MCF 10A (cell line): ENCODE measurements at regions not wholly inside any gene's neighbourhood (a gene's known extent, or its start where the extent isn't known, plus 50 kb on each side); places are given as distances from the start of the nearest gene placed in this dataset.

Experiments used
- BruUV-seq: library from RNA; stranded (reverse); fragments of 400-500 nt; replicated peaks from 2 replicates; lab custom pipeline; 2021; lab: Mats Ljungman, UMichigan
- CTCF ChIA-PET: fragments of 300-600 bp; sonication (Branson Sonifier 250); formaldehyde crosslinking; extraction: SDS; loops from one replicate; lab custom pipeline; 2021; ENCODE audit warnings: antibody characterized with exemption, inconsistent platforms; lab: Yijun Ruan, JAX
- POLR2A ChIA-PET: fragments of 300-600, 350-650 bp; sonication (Branson Sonifier 250); formaldehyde crosslinking; extraction: SDS; loops from one replicate; lab custom pipeline; 2020; ENCODE audit warnings: antibody characterized with exemption, inconsistent platforms; lab: Yijun Ruan, JAX
- DNase-seq: peaks from one replicate; pipeline ENCODE4 v3.0.0-alpha.2; 2018; ENCODE audit not compliant: unreplicated experiment
- H3K27ac Mint-ChIP-seq: one replicate; pipeline ENCODE4 v1.8.0; 2022; ENCODE audit warnings: mild to moderate bottlenecking, low read depth, mixed read lengths; ENCODE audit not compliant: unreplicated experiment
- H3K27me3 Mint-ChIP-seq: one replicate; pipeline ENCODE4 v1.8.0; 2022; ENCODE audit warnings: mixed read lengths; ENCODE audit not compliant: insufficient read depth, unreplicated experiment
- H3K36me3 Mint-ChIP-seq: one replicate; pipeline ENCODE4 v1.8.0; 2022; ENCODE audit warnings: mild to moderate bottlenecking, moderate library complexity, mixed read lengths; ENCODE audit not compliant: insufficient read depth, unreplicated experiment
- H3K4me1 Mint-ChIP-seq: one replicate; pipeline ENCODE4 v1.8.0; 2022; ENCODE audit warnings: mixed read lengths; ENCODE audit not compliant: insufficient read depth, unreplicated experiment
- H3K4me3 Mint-ChIP-seq: one replicate; pipeline ENCODE4 v1.8.0; 2022; ENCODE audit warnings: mild to moderate bottlenecking, moderate library complexity, mixed read lengths; ENCODE audit not compliant: unreplicated experiment
- H3K9me3 Mint-ChIP-seq: one replicate; pipeline ENCODE4 v1.8.0; 2022; ENCODE audit warnings: mixed read lengths; ENCODE audit not compliant: unreplicated experiment
- CTCF ChIP-seq: fragments of 200-600 bp; IDR thresholded peaks from one replicate; pipeline ENCODE4 v1.8.0; 2022; ENCODE audit warnings: antibody characterized with exemption, mild to moderate bottlenecking; ENCODE audit not compliant: unreplicated experiment
- intact Hi-C: fragments of 100-400 bp; cut with micrococcal nuclease; formaldehyde crosslinking; loops from 2 replicates; pipeline ENCODE4 v1.14.1; 2022

- Mint-ChIP-seq H3K9me3 (peaks cover 22% of the 10 kb centered on the region), H3K4me1 (no peaks in the 10 kb centered on the region), H3K27ac (no peak overlapping the region), H3K4me3 (no peak overlapping the region), H3K36me3 (peaks cover 6% of the 10 kb centered on the region), H3K27me3 (no peaks in the 10 kb centered on the region)
- ChIA-PET POLR2A (no interaction called here), CTCF (interaction anchor here (0.7 kb wide), 1 partner anchor 171 kb away, joined by 3 read pairs; no protein-coding TSS in a partner anchor)
- no peak for TF ChIP-seq CTCF
- intact Hi-C loops, result no loop called here
- DNase-seq, result no peak
- no TSS peak for BruUV-seq
Measured at GRCh38 chr16:8489580-8489979, 100.7 kb downstream of the TMEM114 start.

GRCh38 chr16:8486985-8487384, 103.3 kb downstream of the TMEM114 start:
- DNase-seq, result no peak
- peaks cover 22% of the 10 kb centered on the region for H3K9me3 Mint-ChIP-seq
- intact Hi-C loops, result no loop called here
- no peak for TF ChIP-seq CTCF
- BruUV-seq, result no TSS peak
- no peaks in the 10 kb centered on the region for H3K27me3 Mint-ChIP-seq
- no peak overlapping the region for H3K4me3 Mint-ChIP-seq
- POLR2A ChIA-PET, result no interaction called here
- CTCF ChIA-PET, result no interaction called here
- H3K36me3 Mint-ChIP-seq, result peaks cover 6% of the 10 kb centered on the region
- H3K27ac Mint-ChIP-seq, result no peak overlapping the region
- H3K4me1 Mint-ChIP-seq, result no peaks in the 10 kb centered on the region

- no peak overlapping the region for H3K27ac Mint-ChIP-seq
- peaks cover 6% of the 10 kb centered on the region for H3K36me3 Mint-ChIP-seq
- peaks cover 22% of the 10 kb centered on the region for H3K9me3 Mint-ChIP-seq
- TF ChIP-seq CTCF, result no peak
- BruUV-seq, result no TSS peak
- H3K4me1 Mint-ChIP-seq, result no peaks in the 10 kb centered on the region
- ChIA-PET POLR2A (no interaction called here), CTCF (interaction anchor here (0.5 kb wide), 1 partner anchor 55 kb away, joined by 4 read pairs; no protein-coding TSS in a partner anchor)
- H3K4me3 Mint-ChIP-seq, result no peak overlapping the region
- intact Hi-C loops, result no loop called here
- no peak for DNase-seq
- no peaks in the 10 kb centered on the region for H3K27me3 Mint-ChIP-seq
Measured at GRCh38 chr16:8483396-8483795, 106.9 kb downstream of the TMEM114 start.

GRCh38 chr16:8481810-8482209, 108.5 kb downstream of the TMEM114 start:
- ChIA-PET CTCF (no interaction called here), POLR2A (interaction anchor here (0.6 kb wide), 1 partner anchor 9 kb away, joined by 3 read pairs; no protein-coding TSS in a partner anchor)
- Mint-ChIP-seq H3K9me3 (peaks cover 19% of the 10 kb centered on the region), H3K27me3 (no peaks in the 10 kb centered on the region), H3K27ac (no peak overlapping the region), H3K4me1 (no peaks in the 10 kb centered on the region), H3K36me3 (peaks cover 5% of the 10 kb centered on the region), H3K4me3 (no peak overlapping the region)
- no peak for DNase-seq
- intact Hi-C loops, result no loop called here
- TF ChIP-seq CTCF, result no peak
- no TSS peak for BruUV-seq
